ENCODE measurements at regions not wholly inside any gene's neighbourhood (a gene's known extent, or its start where the extent isn't known, plus 50 kb on each side); places are given as distances from the start of the nearest gene placed in this dataset.

GRCh38 chr15:46872981-46873330, 844.3 kb upstream of the SEMA6D start:
- TF ChIP-seq CTCF (conservative IDR thresholded peaks at IDR 0.05; ENCODE audit: low read length) (no peak), EZH2phosphoT487 (IDR thresholded peaks at IDR 0.05; ENCODE audit: borderline replicate concordance, low read depth, low read length) (no peak)

All from OCI-LY7 (cell line).